Keratinocyte (primary cell): ENCODE measurements at regions not wholly inside any gene's neighbourhood (a gene's known extent, or its start where the extent isn't known, plus 50 kb on each side); places are given as distances from the start of the nearest gene placed in this dataset.
A peak's percentile ranks its signal among the peaks of the same experiment; 100 is the strongest.

Experiments used
- DNase-seq: peaks from one replicate; pipeline ENCODE4 v3.0.0-alpha.2; 2011; ENCODE audit warnings: low read depth, missing footprints, low spot score
- FAIRE-seq: peaks from 2 replicates; lab custom pipeline; 2011; peaks lifted over from hg19 to GRCh38; lab: Jason Lieb, UNC
- H2AFZ ChIP-seq: 2 replicates; pipeline ENCODE4 v1.6.0; 2012; ENCODE audit warnings: low read length, control low read depth, inconsistent platforms; ENCODE audit not compliant: control insufficient read depth
- H3K27ac ChIP-seq: 2 replicates; pipeline ENCODE4 v1.5.1; 2011; ENCODE audit warnings: low read length; ENCODE audit not compliant: control insufficient read depth, insufficient read depth
- H3K27me3 ChIP-seq: 3 replicates; pipeline ENCODE4 v1.6.0; 2011; ENCODE audit warnings: low read length; ENCODE audit not compliant: control insufficient read depth, insufficient read depth; ENCODE audit errors: extremely low read depth
- H3K36me3 ChIP-seq, 2 experiments: 2 replicates in 1 of 2; 3 replicates in 1 of 2; pipeline ENCODE4 v1.5.1; 2011; ENCODE audit warnings: low read length in 2 of 2, mild to moderate bottlenecking in 1 of 2; ENCODE audit not compliant: control insufficient read depth in 2 of 2, insufficient read depth in 2 of 2; ENCODE audit errors: extremely low read depth in 1 of 2
- H3K4me1 ChIP-seq: 3 replicates; pipeline ENCODE4 v1.5.1; 2011; ENCODE audit warnings: low read length; ENCODE audit not compliant: control insufficient read depth, insufficient read depth; ENCODE audit errors: extremely low read depth
- H3K4me2 ChIP-seq: 3 replicates; pipeline ENCODE4 v1.6.0; 2011; ENCODE audit warnings: low read depth, low read length; ENCODE audit not compliant: control insufficient read depth, insufficient read depth; ENCODE audit errors: extremely low read depth
- H3K4me3 ChIP-seq, 3 experiments: fragments of 200-600 bp in 1 of 3; sonication (generic) in 1 of 3; 2 replicates in 2 of 3; 3 replicates in 1 of 3; pipeline ENCODE4 v1.5.1; 2011 to 2016; ENCODE audit warnings: low read length in 3 of 3, mild to moderate bottlenecking in 3 of 3, control low read depth in 2 of 3, inconsistent platforms in 1 of 3, low read depth in 1 of 3, mixed read lengths in 1 of 3, mixed run types in 1 of 3, moderate library complexity in 1 of 3; ENCODE audit not compliant: control insufficient read depth in 2 of 3, insufficient read depth in 2 of 3; ENCODE audit errors: extremely low read depth in 1 of 3
- H3K79me2 ChIP-seq: 2 replicates; pipeline ENCODE4 v1.6.0; 2012; ENCODE audit warnings: low read length; ENCODE audit not compliant: control insufficient read depth, insufficient read depth
- H3K9ac ChIP-seq: 3 replicates; pipeline ENCODE4 v1.6.0; 2011; ENCODE audit warnings: low read length; ENCODE audit not compliant: control insufficient read depth, insufficient read depth; ENCODE audit errors: extremely low read depth
- H3K9me1 ChIP-seq: 3 replicates; pipeline ENCODE4 v1.6.0; 2011; ENCODE audit warnings: low read length; ENCODE audit not compliant: control insufficient read depth, insufficient read depth; ENCODE audit errors: extremely low read depth
- H3K9me3 ChIP-seq: 2 replicates; pipeline ENCODE4 v1.5.1; 2012; ENCODE audit warnings: low read depth, low read length; ENCODE audit not compliant: control insufficient read depth
- H4K20me1 ChIP-seq: 3 replicates; pipeline ENCODE4 v1.6.0; 2011; ENCODE audit warnings: low read length; ENCODE audit not compliant: control insufficient read depth, insufficient read depth; ENCODE audit errors: extremely low read depth
- EZH2 ChIP-seq: IDR thresholded peaks from one replicate; pipeline ENCODE4 v1.6.1; 2012; ENCODE audit warnings: inconsistent platforms, mild to moderate bottlenecking, low read length, moderate library complexity
- dilution Hi-C: fragments of 300-500 bp; cut with MboI; formaldehyde crosslinking; loops from one replicate; pipeline ENCODE4 v1.7.0; 2020; ENCODE audit warnings: low sequenced_read_pairs; ENCODE audit not compliant: extremely low pct_ligation_motif_present
- TF ChIP-seq, protein P1 (sequence below), 3 experiments: IDR thresholded peaks in 1 of 3; conservative IDR thresholded peaks in 1 of 3; optimal IDR thresholded peaks in 1 of 3; 2 replicates in 2 of 3; 3 replicates in 1 of 3; pipeline versions ENCODE3 to v1.5.1; 2011; ENCODE audit warnings: low read length in 3 of 3, mild to moderate bottlenecking in 3 of 3, moderate library complexity in 2 of 3, control low read depth in 1 of 3, inconsistent platforms in 1 of 3; ENCODE audit not compliant: insufficient read depth in 2 of 3; ENCODE audit errors: extremely low read depth in 1 of 3

GRCh38 chr11:116379185-116379828 is 393.5 kb downstream of the BUD13 start:
- Histone ChIP-seq H3K4me2 (no peak overlapping the region), H3K27me3 (no peaks in the 10 kb centered on the region), H3K27ac (no peak overlapping the region), H3K9me3 (no peaks in the 10 kb centered on the region), H2AFZ (no peak overlapping the region), H3K4me1 (no peaks in the 10 kb centered on the region), H3K9me1 (no peaks in the 10 kb centered on the region), H3K9ac (no peak overlapping the region), H3K4me3 (no peak overlapping the region), H3K36me3 (no peaks in the 10 kb centered on the region), H3K79me2 (no peaks in the 10 kb centered on the region), H4K20me1 (no peaks in the 10 kb centered on the region)
- FAIRE-seq (peak; percentile 73), DNase-seq (no peak)
- TF ChIP-seq EZH2, result no peak
- dilution Hi-C loops, result no loop called here

GRCh38 chr11:116376547-116376946 is 396.2 kb downstream of the BUD13 start:
- Histone ChIP-seq H3K9me3 (no peaks in the 10 kb centered on the region), H3K4me1 (peaks cover 7% of the 10 kb centered on the region), H3K27ac (no peak overlapping the region), H3K4me2 (no peak overlapping the region), H3K9ac (no peak overlapping the region), H3K9me1 (no peaks in the 10 kb centered on the region), H3K36me3 (no peaks in the 10 kb centered on the region), H3K4me3 (no peak overlapping the region), H2AFZ (no peak overlapping the region), H3K27me3 (no peaks in the 10 kb centered on the region), H4K20me1 (no peaks in the 10 kb centered on the region), H3K79me2 (no peaks in the 10 kb centered on the region)
- DNase-seq (no peak), FAIRE-seq (no peak)
- TF ChIP-seq, protein P1, sequence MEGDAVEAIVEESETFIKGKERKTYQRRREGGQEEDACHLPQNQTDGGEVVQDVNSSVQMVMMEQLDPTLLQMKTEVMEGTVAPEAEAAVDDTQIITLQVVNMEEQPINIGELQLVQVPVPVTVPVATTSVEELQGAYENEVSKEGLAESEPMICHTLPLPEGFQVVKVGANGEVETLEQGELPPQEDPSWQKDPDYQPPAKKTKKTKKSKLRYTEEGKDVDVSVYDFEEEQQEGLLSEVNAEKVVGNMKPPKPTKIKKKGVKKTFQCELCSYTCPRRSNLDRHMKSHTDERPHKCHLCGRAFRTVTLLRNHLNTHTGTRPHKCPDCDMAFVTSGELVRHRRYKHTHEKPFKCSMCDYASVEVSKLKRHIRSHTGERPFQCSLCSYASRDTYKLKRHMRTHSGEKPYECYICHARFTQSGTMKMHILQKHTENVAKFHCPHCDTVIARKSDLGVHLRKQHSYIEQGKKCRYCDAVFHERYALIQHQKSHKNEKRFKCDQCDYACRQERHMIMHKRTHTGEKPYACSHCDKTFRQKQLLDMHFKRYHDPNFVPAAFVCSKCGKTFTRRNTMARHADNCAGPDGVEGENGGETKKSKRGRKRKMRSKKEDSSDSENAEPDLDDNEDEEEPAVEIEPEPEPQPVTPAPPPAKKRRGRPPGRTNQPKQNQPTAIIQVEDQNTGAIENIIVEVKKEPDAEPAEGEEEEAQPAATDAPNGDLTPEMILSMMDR (optimal IDR thresholded peaks at IDR 0.05 in 1 of 3, IDR thresholded peaks at IDR 0.05 in 1 of 3, conservative IDR thresholded peaks at IDR 0.05 in 1 of 3; ENCODE audit: extremely low read depth in 1 of 3, insufficient read depth in 2 of 3, low read length in 3 of 3), result no peak
- TF ChIP-seq EZH2, result no peak
- dilution Hi-C loops, result no loop called here

DNA sequence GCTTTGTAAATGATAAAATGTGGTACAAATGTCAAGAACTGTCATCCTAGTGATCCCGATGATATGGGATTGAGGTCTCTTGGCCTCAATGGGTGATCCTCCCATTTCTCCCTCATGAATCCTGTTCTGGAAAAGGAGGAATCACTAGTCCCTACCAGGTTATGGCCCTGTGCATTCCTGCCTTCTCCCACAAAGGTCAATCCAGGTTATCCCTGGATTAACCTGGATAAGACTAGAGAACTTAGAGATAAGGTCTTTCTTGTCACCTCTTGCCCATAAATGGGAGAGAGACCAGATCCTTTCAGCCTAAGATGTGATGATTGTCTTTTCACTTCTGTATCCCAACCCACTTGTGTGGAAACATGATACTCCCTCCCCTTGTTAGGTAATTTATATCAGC is 396.7 kb downstream of the BUD13 start:
- H3K4me1 ChIP-seq, result peaks cover 7% of the 10 kb centered on the region
- H3K79me2 ChIP-seq, result no peaks in the 10 kb centered on the region
- H3K9ac ChIP-seq, result no peak overlapping the region
- no peaks in the 10 kb centered on the region for H4K20me1 ChIP-seq
- H3K27ac ChIP-seq, result no peak overlapping the region
- no peaks in the 10 kb centered on the region for H3K9me3 ChIP-seq
- DNase-seq (no peak), FAIRE-seq (no peak)
- no peak overlapping the region for H2AFZ ChIP-seq
- no peak overlapping the region for H3K4me2 ChIP-seq
- H3K4me3 ChIP-seq, result no peak overlapping the region
- no peaks in the 10 kb centered on the region for H3K9me1 ChIP-seq
- H3K27me3 ChIP-seq, result no peaks in the 10 kb centered on the region
- TF ChIP-seq, protein P1 (optimal IDR thresholded peaks at IDR 0.05 in 1 of 3, IDR thresholded peaks at IDR 0.05 in 1 of 3, conservative IDR thresholded peaks at IDR 0.05 in 1 of 3; ENCODE audit: extremely low read depth in 1 of 3, insufficient read depth in 2 of 3, low read length in 3 of 3), result no peak
- TF ChIP-seq EZH2, result no peak
- dilution Hi-C loops, result no loop called here
- no peaks in the 10 kb centered on the region for H3K36me3 ChIP-seq
